OCI-LY3 (cell line): ENCODE measurements at regions not wholly inside any gene's neighbourhood (a gene's known extent, or its start where the extent isn't known, plus 50 kb on each side); places are given as distances from the start of the nearest gene placed in this dataset.

ENCODE experiments used
- CTCF ChIP-seq: fragments of 200-600, 300-600 bp; sonication (generic); IDR thresholded peaks from 2 replicates; pipeline ENCODE4 v1.5.1; 2014; ENCODE audit warnings: antibody characterized with exemption, low read length, low read depth
- EZH2phosphoT487 ChIP-seq: fragments of 200-600 bp; shearing (Covaris generic); IDR thresholded peaks from 2 replicates; pipeline ENCODE4 v1.6.1; 2018; ENCODE audit warnings: antibody characterized with exemption, mixed run types, low read depth

- TF ChIP-seq CTCF: no peak
- TF ChIP-seq EZH2phosphoT487: no peak
Observed at GRCh38 chr1:82894635-82895034, 1093.9 kb downstream of the ADGRL2 start.
